Natural killer cell (primary cell): ENCODE measurements at regions not wholly inside any gene's neighbourhood (a gene's known extent, or its start where the extent isn't known, plus 50 kb on each side); places are given as distances from the start of the nearest gene placed in this dataset.
A peak's percentile ranks its signal among the peaks of the same experiment; 100 is the strongest.

Source experiments
- ATAC-seq, 3 donors: fragments of 150-1000 bp in 2 of 3; fragments of 200-7000 bp in 1 of 3; cut with Tn5 transposase; 1 replicate in 1 of 3; 2 replicates in 2 of 3; pipeline ENCODE4 v1.10.0; 2021; ENCODE audit warnings: mild to moderate bottlenecking in 2 of 3, moderate library complexity in 2 of 3
- DNase-seq, 2 donors: peaks; one replicate each; pipeline versions ENCODE4 v3.0.0 to v3.0.0-alpha.2; 2013 to 2021; ENCODE audit warnings: mixed read lengths in 1 of 2
- H3K27ac ChIP-seq: one replicate; pipeline ENCODE4 v1.5.1; 2013; ENCODE audit warnings: mild to moderate bottlenecking, low read length
- H3K27me3 ChIP-seq: one replicate; pipeline ENCODE4 v1.6.1; 2013; ENCODE audit warnings: low read length; ENCODE audit not compliant: control insufficient read depth, insufficient read depth
- H3K36me3 ChIP-seq: one replicate; pipeline ENCODE4 v1.6.1; 2013; ENCODE audit warnings: low read length; ENCODE audit not compliant: control insufficient read depth, insufficient read depth
- H3K4me1 ChIP-seq: one replicate; pipeline ENCODE4 v1.6.1; 2013; ENCODE audit warnings: low read length; ENCODE audit not compliant: control insufficient read depth, insufficient read depth
- H3K4me3 ChIP-seq: one replicate; pipeline ENCODE4 v1.5.1; 2013; ENCODE audit warnings: low read length
- H3K9me3 ChIP-seq: one replicate; pipeline ENCODE4 v1.6.1; 2013; ENCODE audit warnings: low read length; ENCODE audit not compliant: control insufficient read depth, insufficient read depth
- H3K27ac Mint-ChIP-seq, 2 donors: one replicate each; pipeline ENCODE4 v1.8.0; 2022; ENCODE audit warnings: mild to moderate bottlenecking in 2 of 2, mixed read lengths in 2 of 2, moderate library complexity in 1 of 2
- H3K27me3 Mint-ChIP-seq, 2 donors: one replicate each; pipeline ENCODE4 v1.8.0; 2022; ENCODE audit warnings: low read depth in 2 of 2, mixed read lengths in 2 of 2
- H3K36me3 Mint-ChIP-seq: one replicate; pipeline ENCODE4 v1.8.0; 2022; ENCODE audit warnings: mixed read lengths
- H3K4me1 Mint-ChIP-seq, 2 donors: one replicate each; pipeline ENCODE4 v1.8.0; 2022; ENCODE audit warnings: mixed read lengths in 2 of 2
- H3K4me3 Mint-ChIP-seq: one replicate; pipeline ENCODE4 v1.8.0; 2022; ENCODE audit warnings: mild to moderate bottlenecking, moderate library complexity, mixed read lengths
- H3K9me3 Mint-ChIP-seq, 2 donors: one replicate each; pipeline ENCODE4 v1.8.0; 2022; ENCODE audit warnings: mixed read lengths in 2 of 2
- whole genome bisulfite sequencing: methylation state at CpG from one replicate; pipeline ENCODE4 v1.1.7; 2013; ENCODE audit warnings: missing lambda C conversion rate; ENCODE audit not compliant: insufficient coverage; 5-methylcytosine and 5-hydroxymethylcytosine counted together
- intact Hi-C: fragments of 100-400 bp; cut with micrococcal nuclease; formaldehyde crosslinking; loops from one replicate; pipeline ENCODE4 v1.14.2; 2022
- TF ChIP-seq, protein P1 (sequence below): fragments of 200-600 bp; IDR thresholded peaks from one replicate; pipeline ENCODE4 v1.8.0; 2022; ENCODE audit warnings: antibody characterized with exemption

DNA sequence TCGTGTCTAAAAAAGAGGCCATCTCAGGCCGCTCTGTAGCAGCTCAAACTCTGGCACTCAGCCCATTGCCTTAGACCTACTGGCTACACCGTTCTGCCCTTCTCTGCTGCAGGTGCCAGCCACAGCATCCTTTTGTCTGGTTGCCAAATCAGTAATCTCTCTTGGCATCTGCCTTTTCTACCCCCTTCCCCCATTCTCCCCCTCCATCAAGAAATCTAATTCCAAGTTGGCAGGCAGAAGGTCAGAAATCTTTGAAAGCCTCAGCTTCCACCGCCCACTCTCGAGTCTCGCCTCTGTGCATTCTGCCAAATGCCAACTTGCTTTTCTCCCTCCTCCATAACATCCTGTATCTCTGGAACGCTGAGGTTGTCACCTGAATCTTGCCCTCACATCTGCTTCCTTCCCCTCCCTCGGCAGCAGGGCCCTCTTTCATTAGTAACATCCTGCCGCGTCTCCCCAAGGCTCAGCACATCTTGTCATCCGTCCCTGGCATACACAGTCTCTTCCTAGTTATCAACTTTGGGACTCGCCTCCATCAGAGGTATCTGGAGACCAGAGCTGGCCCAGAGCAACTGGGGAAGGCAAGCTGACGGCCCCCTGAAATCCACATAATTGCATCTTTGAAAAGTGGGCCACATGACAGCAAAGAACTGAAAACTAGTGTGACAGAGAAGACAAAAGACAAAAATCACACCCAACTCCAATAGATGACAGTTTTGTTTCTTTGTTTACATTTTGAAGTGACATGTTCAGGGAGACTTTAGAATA lies 312.0 kb upstream of the CCDC54 start:
- Mint-ChIP-seq H3K4me3 (no peak overlapping the region), H3K4me1 (peaks cover 6 to 7% of the 10 kb centered on the region in 2 donors), H3K27ac (no peak overlapping the region), H3K27me3 (no peaks in the 10 kb centered on the region), H3K36me3 (no peaks in the 10 kb centered on the region), H3K9me3 (no peaks in the 10 kb centered on the region)
- Histone ChIP-seq H3K4me1 (peaks cover 8% of the 10 kb centered on the region), H3K27me3 (no peaks in the 10 kb centered on the region), H3K9me3 (no peaks in the 10 kb centered on the region), H3K4me3 (no peak overlapping the region), H3K36me3 (no peaks in the 10 kb centered on the region), H3K27ac (no peak overlapping the region)
- peak in 1 of 2 donors; percentile 25 for DNase-seq
- ATAC-seq: no peak
- intact Hi-C loops: no loop called here
- WGBS: 10% methylated on average over 13 of the region's 13 CpGs
- TF ChIP-seq, protein P1, sequence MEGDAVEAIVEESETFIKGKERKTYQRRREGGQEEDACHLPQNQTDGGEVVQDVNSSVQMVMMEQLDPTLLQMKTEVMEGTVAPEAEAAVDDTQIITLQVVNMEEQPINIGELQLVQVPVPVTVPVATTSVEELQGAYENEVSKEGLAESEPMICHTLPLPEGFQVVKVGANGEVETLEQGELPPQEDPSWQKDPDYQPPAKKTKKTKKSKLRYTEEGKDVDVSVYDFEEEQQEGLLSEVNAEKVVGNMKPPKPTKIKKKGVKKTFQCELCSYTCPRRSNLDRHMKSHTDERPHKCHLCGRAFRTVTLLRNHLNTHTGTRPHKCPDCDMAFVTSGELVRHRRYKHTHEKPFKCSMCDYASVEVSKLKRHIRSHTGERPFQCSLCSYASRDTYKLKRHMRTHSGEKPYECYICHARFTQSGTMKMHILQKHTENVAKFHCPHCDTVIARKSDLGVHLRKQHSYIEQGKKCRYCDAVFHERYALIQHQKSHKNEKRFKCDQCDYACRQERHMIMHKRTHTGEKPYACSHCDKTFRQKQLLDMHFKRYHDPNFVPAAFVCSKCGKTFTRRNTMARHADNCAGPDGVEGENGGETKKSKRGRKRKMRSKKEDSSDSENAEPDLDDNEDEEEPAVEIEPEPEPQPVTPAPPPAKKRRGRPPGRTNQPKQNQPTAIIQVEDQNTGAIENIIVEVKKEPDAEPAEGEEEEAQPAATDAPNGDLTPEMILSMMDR: no peak

DNA sequence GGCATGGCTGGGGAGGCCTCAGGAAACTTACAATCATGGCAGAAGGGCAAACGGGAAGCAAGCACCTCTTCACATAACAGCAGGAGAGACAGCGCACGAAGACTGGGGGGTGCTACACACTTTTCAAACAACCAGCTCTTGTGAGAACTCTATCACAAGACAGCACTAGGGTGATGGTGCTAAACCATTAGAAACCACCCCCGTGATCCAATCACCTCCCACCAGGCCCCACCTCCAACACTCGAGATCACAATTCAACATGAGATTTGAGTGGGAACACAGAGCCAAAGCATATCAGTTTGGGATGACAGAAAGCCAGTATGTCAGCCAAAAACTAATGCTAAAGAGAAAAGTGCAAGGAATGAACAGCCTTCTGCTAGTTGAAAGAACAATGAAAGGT lies 309.8 kb upstream of the CCDC54 start:
- H3K36me3 ChIP-seq: no peaks in the 10 kb centered on the region
- ATAC-seq (no peak), DNase-seq (no peak)
- Mint-ChIP-seq H3K36me3 (no peaks in the 10 kb centered on the region), H3K27ac (no peak overlapping the region), H3K27me3 (no peaks in the 10 kb centered on the region), H3K4me1 (peaks cover 6 to 7% of the 10 kb centered on the region in 2 donors), H3K9me3 (no peaks in the 10 kb centered on the region), H3K4me3 (no peak overlapping the region)
- intact Hi-C loops: no loop called here
- H3K27me3 ChIP-seq: no peaks in the 10 kb centered on the region
- 84% methylated on average over 5 of the region's 5 CpGs for WGBS
- TF ChIP-seq, protein P1: no peak
- H3K4me1 ChIP-seq: peaks cover 8% of the 10 kb centered on the region
- H3K27ac ChIP-seq: no peak overlapping the region
- H3K9me3 ChIP-seq: no peaks in the 10 kb centered on the region
- no peak overlapping the region for H3K4me3 ChIP-seq

DNA sequence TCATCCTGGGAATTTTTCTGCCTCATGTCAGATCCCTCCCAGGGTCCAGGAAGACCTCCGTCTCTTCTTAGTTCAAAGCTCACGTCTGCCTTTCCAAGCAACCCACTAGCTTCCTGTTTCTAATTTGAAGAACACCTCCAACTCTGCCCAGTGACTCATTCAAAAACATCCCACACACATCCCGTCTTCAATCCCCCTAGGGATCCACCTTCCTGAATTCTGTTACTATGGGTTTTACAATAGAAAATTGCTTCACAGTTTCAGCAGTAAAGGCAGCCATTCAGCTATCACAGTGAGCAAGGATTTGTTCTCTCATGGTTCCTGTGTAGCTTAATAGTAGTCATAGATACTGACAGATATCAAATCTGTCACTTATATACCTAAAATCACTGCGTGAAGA lies 308.3 kb upstream of the CCDC54 start:
- no peak overlapping the region for H3K27ac Mint-ChIP-seq

More for the DNA sequence above, 308.3 kb upstream of the CCDC54 start:
- ATAC-seq (no peak), DNase-seq (no peak)
- intact Hi-C loops: no loop called here
- H3K4me3 Mint-ChIP-seq: no peak overlapping the region
- Histone ChIP-seq H3K27ac (no peak overlapping the region), H3K4me1 (peaks cover 8% of the 10 kb centered on the region), H3K4me3 (no peak overlapping the region), H3K36me3 (no peaks in the 10 kb centered on the region), H3K9me3 (no peaks in the 10 kb centered on the region), H3K27me3 (no peaks in the 10 kb centered on the region)
- H3K4me1 Mint-ChIP-seq: peaks cover 6 to 7% of the 10 kb centered on the region in 2 donors
- no peaks in the 10 kb centered on the region for H3K36me3 Mint-ChIP-seq
- 17% methylated on average over 3 of the region's 4 CpGs for WGBS
- TF ChIP-seq, protein P1: no peak
- no peaks in the 10 kb centered on the region for H3K27me3 Mint-ChIP-seq
- H3K9me3 Mint-ChIP-seq: no peaks in the 10 kb centered on the region
